HG03103 (cell line): ENCODE measurements at regions not wholly inside any gene's neighbourhood (a gene's known extent, or its start where the extent isn't known, plus 50 kb on each side); places are given as distances from the start of the nearest gene placed in this dataset.
"Not testable (repeated sequence)": the region's sequence is repeated elsewhere in the genome, so short reads cannot be mapped to it uniquely, and the experiment has no call there.

Source experiments
- ATAC-seq: cut with Tn5 transposase; IDR thresholded peaks from one replicate; pipeline ENCODE4 v1.9.1; 2021; ENCODE audit warnings: low read depth; ENCODE audit not compliant: unreplicated experiment

DNA sequence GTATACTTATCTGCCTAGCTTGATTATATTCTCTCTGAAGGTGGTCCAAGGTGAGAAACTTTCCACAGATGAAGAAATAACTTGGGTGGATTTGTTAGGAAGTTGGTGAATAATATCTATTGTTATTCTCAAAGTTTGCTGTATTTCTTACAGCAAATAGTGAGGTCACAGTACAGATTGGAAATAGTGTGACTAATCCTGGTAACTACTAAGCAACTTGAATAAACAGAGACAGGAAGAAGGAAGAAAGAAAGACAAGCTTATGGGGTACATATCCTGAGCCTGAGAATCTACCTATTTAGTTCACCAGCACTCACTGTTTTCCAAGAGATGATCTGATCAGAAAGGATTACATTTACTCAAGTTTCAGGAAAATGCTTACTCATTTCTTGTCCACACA lies 1416.1 kb downstream of the RPA4 start:
- ATAC-seq: no peak

- not testable (repeated sequence) for ATAC-seq
Observed at GRCh38 chrX:98300536-98300935, 1416.8 kb downstream of the RPA4 start.

- ATAC-seq: no peak
Observed at GRCh38 chrX:98331407-98331806, 1447.7 kb downstream of the RPA4 start.

DNA sequence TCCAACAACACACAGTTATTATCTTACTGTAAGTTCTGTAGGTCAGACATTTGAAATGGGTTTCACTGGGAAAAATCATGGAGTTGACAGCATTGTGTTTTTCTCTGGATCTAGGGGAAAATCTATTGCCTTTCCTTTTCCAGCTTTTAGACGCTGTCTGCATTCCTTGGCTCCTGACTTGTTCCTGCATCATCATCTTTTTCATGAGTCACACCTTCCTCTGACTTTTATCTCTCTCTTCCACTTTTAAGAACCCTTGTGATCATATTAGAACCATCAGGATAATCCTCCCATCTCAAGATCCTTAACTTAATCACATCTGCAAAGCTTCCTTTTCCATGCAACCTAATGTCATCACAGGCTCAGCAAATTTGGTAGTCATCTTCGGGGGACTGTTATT lies 1454.8 kb downstream of the RPA4 start:
- no peak for ATAC-seq

DNA sequence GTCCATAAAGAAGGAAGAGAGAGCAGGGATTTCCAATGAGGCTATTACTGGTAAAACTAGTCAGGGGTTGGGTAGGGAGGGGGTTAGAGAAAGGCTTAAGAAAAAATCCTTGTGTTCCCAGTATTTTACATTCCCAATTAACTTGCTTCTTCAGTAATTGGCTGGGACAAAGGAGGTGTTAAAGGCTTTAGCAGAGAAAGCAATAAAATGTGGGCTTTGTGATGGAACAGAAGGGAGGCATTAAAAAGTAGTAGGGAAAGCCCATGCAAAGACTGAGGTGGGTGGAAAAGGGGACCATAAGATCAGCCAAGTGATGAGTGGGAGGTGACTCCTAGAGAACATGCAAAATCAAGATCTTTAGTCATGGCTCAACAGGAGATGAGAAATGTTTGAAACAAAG lies 1467.2 kb downstream of the RPA4 start:
- no peak for ATAC-seq

- ATAC-seq: no peak
Observed at GRCh38 chrX:98357146-98357545, 1473.4 kb downstream of the RPA4 start.

- ATAC-seq: no peak
Observed at GRCh38 chrX:98362630-98363029, 1478.9 kb downstream of the RPA4 start.

DNA sequence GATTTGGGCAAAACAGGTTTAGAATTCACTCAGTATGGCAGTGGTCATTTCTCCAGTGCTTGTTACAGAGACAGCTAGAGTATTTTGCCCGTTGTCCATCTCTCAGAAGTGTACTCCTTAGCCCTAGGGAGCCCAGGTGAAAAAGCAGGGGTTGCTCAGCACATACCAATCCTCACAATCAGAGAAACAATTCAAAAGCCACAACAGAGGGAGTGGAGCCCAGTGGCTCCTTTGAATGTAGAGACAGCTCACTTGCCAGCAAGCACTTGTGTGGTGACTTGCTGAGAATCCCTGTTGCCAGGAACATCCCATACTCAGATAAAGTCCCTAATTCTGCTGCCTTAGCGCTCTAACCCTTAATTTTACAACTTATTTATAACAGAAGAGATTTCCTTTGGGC lies 1488.3 kb downstream of the RPA4 start:
- no peak for ATAC-seq

GRCh38 chrX:98379134-98379533 lies 1495.4 kb downstream of the RPA4 start:
- no peak for ATAC-seq

DNA sequence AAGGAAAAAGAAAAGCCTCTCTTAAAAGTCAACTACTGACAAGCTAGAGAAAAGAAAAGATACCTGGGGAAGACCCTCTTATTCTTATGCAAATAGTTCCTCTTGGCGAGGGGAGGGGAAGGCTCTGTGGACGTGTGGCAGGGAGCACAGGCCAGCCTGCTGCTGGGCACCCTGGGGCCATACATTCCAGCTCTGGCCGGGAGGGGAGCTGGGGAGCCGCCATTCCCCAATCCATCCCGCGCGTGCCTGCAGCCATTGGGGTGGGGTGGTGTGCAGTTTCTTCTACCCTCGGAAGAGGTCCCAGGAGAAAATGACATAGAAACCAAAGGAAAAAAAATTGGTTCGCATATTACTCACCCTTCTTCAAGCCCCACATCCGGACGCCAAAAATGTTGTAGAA lies 1496.4 kb downstream of the RPA4 start:
- no peak for ATAC-seq

DNA sequence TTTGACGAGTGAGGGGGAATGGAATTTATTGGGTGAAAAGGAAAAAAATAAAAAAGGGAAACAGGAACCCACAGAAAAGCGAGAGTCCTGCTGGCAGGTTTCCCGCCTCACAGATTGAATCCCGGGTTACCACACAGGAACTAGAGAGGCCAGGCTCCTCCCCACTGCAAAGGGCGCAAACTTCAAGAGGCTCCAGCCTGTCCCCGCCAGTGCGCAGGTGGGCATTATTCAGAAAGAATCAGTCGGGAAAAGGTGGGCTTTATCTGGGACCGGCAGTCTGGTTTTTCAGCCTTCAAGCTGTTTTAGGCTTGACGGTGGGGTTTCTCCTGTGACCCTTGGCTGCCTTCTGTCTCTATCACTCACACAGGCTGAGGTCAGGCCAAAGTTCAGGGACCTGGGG lies 1496.8 kb downstream of the RPA4 start:
- ATAC-seq: no peak

- no peak for ATAC-seq
Observed at GRCh38 chrX:98398542-98398941, 1514.8 kb downstream of the RPA4 start.

DNA sequence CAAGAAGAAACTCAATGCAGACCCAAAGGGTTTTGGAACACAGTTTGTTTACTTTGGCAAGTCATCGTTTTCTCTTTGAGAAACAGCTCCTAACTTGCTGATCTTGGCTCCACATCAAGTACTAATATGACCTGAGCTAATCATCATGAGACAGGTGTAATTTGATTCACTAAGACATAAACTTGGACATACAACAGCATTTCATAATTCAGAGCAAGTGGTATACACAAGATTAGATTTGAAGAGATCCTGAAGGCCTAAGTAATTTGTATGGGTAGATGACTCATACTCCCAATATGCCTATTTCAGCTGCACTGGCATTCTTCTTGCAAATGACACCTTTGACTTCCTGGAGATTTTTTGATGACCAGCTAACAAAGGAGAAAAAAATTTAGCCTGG lies 1521.7 kb downstream of the RPA4 start:
- ATAC-seq: no peak

DNA sequence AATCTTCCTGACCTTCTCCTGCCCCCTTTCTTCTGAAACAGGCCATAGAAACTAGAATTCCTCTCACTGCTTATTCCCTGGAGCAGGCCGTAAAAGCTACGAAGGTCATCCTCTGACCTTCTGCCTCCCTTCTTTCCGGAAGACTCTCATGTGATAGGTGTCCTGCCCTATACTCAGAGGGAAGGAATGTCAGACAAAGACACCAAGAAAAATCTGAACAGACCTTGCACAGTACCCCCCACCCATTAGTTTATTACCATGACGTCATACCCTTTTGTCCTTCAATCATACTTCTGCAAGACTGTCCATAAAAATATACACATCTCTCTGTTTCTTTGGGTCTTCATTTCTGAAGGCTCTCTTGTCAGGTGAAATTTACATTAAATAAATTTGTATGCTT lies 1523.9 kb downstream of the RPA4 start:
- ATAC-seq: no peak

DNA sequence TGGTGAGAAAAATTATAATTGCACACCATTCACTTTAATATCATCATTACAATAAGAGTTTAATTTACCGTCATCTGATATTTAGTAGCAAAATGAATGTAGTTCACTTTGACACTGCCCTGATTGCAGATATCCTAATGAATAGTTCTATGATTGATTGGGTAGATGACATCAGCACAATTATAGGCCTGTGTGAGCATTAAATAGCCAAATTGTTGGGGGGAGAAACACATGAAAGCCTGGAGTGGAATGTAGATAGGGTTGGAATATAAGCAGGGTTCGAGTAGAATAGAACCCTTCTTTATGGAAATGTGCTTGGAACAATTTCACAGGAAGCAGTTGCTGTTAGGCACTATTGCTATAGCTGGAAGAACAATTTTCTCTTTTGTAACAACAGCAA lies 1526.2 kb downstream of the RPA4 start:
- ATAC-seq: no peak

DNA sequence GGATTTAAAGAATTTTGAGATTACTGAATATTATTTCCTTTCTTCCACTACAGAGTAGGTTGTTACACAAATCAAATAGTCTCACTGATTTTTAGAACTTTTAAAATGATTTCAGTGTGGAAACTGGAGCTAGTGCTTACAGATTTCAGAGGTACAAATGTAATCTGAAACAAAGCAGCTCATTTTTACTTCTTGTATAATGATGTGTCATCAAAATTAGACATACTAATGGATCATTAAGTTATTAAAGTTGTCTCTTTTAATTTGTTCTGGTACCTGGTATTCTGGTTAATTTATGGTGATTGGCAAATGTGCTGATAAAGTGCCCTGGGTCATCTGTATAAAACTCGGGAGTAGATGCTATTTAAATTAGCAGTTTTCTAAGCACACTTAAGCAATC lies 1528.3 kb downstream of the RPA4 start:
- no peak for ATAC-seq

DNA sequence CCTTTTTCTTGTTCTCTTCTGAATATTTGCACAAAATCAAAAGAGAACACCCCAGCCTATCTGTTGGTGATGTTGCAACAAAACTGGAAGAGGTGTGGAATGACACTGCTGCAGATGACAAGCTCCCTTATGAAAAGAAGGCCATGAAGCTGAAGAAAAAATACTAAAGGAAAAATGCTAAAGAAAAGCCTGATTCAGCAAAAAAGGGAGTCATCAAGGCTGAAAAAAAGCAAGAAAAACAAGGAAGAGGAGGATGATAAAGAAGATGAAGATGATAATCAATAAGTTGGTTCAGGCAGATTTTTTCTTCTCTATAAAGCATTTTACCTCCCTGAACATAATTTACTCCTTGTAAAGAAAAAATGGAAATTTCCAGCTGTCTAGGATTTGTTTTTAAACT lies 1538.8 kb downstream of the RPA4 start:
- ATAC-seq: no peak

DNA sequence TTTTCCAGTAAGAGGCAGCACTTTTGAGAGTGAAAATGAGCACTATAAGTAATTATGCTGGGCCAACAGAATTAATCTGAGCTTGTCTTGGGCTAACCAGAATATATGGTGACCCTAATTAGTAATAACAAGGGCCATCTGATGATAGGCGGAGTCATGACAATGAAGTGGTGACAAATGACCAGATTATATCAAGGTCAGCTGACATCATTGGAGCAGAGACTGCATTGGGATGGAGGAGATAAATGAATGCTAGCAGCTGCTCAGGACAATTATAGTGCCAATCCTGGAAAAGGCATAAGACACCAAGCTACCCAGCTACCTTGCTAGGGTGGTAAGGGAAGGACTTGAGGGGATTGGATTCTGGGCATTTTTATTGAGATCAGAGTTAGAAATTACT lies 1548.7 kb downstream of the RPA4 start:
- no peak for ATAC-seq

DNA sequence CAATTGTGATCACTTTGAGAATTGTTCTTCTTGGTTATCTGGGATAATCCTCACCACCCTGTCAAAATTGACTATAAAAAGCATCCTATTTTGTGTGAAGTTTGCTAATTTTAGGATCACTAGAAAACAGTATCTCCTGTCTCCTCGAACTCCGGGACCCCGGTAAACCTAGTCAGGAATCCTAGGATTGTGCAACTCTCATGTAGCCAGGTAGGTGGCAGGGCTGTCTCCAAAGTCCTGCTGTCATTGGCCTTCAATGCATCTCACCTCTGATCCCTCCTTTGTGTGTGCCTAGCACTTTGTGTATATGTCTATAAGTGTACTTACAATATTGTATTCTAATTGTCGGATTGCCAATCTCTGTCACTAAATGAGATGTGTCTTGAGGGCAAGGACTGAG lies 1564.8 kb downstream of the RPA4 start:
- no peak for ATAC-seq

- ATAC-seq: no peak
Observed at GRCh38 chrX:98452456-98452855, 1568.7 kb downstream of the RPA4 start.

DNA sequence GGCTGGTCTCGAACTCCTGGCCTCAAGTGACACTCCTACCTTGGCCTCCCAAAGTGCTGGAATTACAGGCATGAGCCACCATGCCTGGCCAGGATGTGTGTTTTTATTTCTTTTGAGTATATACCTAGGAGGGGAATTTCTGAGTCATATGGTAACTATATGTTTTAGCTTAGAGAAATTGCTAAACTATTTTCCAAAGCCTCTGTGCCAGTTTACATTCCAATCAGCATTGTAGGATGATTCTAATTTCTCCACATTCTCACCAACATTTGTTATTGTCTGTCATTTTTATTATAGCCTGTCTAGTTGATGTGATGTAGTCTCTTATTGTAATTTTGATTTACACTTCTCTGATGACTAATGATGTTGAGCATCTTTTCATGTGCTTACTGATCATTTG lies 1576.0 kb downstream of the RPA4 start:
- no peak for ATAC-seq

GRCh38 chrX:98480606-98481005 lies 1596.9 kb downstream of the RPA4 start:
- ATAC-seq: no peak

GRCh38 chrX:98481636-98482035 lies 1597.9 kb downstream of the RPA4 start:
- no peak for ATAC-seq

DNA sequence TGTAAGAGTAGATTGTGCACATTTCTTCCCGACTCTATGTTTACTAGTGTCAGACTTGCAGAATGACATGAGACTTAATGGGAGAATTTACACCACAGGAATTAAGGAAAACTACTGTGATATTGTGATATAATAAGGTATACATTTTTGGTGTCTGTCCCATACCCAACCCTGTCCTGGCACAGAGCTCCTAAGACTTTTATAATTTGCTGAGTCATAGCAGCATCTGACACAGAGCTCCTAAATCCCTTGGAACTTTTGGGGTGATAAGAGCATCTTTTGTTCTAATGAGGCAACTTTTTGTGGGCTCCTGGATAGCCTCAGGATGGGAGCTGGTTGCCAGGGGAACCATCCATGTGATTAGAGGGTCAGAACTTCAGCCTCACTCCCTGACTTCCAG lies 1607.0 kb downstream of the RPA4 start:
- no peak for ATAC-seq
